Neural progenitor cell (in vitro differentiated cells): ENCODE measurements at regions not wholly inside any gene's neighbourhood (a gene's known extent, or its start where the extent isn't known, plus 50 kb on each side); places are given as distances from the start of the nearest gene placed in this dataset.

Experiments used
- EZH2 ChIP-seq: fragments of 200-600 bp; sonication (generic); IDR thresholded peaks from 2 replicates; pipeline ENCODE4 v1.6.1; 2017; ENCODE audit warnings: antibody characterized with exemption, mild to moderate bottlenecking, moderate library complexity
- EZH2phosphoT487 ChIP-seq: fragments of 200-600 bp; sonication (generic); IDR thresholded peaks from 2 replicates; pipeline ENCODE4 v1.6.1; 2017; ENCODE audit warnings: antibody characterized with exemption
- TF ChIP-seq, protein P1 (sequence below): fragments of 200-600 bp; sonication (generic); IDR thresholded peaks from 2 replicates; pipeline ENCODE4 v1.5.1; 2017; ENCODE audit warnings: antibody characterized with exemption, mild to moderate bottlenecking

GRCh38 chr3:15973414-15973813, 175.6 kb upstream of the ANKRD28 start:
- TF ChIP-seq, protein P1, sequence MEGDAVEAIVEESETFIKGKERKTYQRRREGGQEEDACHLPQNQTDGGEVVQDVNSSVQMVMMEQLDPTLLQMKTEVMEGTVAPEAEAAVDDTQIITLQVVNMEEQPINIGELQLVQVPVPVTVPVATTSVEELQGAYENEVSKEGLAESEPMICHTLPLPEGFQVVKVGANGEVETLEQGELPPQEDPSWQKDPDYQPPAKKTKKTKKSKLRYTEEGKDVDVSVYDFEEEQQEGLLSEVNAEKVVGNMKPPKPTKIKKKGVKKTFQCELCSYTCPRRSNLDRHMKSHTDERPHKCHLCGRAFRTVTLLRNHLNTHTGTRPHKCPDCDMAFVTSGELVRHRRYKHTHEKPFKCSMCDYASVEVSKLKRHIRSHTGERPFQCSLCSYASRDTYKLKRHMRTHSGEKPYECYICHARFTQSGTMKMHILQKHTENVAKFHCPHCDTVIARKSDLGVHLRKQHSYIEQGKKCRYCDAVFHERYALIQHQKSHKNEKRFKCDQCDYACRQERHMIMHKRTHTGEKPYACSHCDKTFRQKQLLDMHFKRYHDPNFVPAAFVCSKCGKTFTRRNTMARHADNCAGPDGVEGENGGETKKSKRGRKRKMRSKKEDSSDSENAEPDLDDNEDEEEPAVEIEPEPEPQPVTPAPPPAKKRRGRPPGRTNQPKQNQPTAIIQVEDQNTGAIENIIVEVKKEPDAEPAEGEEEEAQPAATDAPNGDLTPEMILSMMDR = no peak
- TF ChIP-seq EZH2 (no peak), EZH2phosphoT487 (no peak)
